ENCODE measurements at regions not wholly inside any gene's neighbourhood (a gene's known extent, or its start where the extent isn't known, plus 50 kb on each side); places are given as distances from the start of the nearest gene placed in this dataset.
A peak's percentile ranks its signal among the peaks of the same experiment; 100 is the strongest.

DNA sequence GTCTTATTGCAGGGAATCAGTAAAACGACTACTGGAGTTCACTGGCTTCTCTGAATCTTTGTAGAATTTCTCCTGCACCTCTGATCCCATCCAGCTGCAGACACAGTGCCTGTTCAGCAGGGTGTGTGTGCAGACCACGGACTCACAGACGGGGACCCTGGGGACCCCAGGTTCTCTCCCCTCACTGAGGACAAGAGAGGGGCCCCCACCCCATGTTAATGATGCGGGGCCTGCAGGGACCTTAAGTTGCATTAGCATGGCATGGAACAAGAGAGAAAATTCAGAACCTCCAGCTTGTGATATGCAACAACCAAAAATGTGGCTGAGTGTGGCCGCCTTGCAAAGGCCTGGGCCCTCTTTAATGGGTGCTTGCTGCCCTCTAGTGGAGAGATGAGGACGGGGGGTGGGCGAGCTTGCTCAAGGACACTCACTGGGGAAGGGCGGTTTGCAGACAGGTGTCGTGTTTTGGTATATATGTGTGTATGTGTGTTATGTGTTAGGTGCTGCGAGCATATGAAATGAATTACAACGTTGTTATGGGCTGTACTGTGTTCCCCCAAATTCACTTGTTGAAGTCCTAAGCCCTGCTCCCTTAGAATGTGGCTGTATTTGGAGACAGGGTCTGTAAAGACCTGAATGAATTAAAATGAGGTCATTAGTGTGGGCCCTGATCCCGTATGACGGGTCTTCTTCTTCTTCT lies 84.4 kb upstream of the SEPTIN5 start (continued):
- TF ChIP-seq, protein P1, sequence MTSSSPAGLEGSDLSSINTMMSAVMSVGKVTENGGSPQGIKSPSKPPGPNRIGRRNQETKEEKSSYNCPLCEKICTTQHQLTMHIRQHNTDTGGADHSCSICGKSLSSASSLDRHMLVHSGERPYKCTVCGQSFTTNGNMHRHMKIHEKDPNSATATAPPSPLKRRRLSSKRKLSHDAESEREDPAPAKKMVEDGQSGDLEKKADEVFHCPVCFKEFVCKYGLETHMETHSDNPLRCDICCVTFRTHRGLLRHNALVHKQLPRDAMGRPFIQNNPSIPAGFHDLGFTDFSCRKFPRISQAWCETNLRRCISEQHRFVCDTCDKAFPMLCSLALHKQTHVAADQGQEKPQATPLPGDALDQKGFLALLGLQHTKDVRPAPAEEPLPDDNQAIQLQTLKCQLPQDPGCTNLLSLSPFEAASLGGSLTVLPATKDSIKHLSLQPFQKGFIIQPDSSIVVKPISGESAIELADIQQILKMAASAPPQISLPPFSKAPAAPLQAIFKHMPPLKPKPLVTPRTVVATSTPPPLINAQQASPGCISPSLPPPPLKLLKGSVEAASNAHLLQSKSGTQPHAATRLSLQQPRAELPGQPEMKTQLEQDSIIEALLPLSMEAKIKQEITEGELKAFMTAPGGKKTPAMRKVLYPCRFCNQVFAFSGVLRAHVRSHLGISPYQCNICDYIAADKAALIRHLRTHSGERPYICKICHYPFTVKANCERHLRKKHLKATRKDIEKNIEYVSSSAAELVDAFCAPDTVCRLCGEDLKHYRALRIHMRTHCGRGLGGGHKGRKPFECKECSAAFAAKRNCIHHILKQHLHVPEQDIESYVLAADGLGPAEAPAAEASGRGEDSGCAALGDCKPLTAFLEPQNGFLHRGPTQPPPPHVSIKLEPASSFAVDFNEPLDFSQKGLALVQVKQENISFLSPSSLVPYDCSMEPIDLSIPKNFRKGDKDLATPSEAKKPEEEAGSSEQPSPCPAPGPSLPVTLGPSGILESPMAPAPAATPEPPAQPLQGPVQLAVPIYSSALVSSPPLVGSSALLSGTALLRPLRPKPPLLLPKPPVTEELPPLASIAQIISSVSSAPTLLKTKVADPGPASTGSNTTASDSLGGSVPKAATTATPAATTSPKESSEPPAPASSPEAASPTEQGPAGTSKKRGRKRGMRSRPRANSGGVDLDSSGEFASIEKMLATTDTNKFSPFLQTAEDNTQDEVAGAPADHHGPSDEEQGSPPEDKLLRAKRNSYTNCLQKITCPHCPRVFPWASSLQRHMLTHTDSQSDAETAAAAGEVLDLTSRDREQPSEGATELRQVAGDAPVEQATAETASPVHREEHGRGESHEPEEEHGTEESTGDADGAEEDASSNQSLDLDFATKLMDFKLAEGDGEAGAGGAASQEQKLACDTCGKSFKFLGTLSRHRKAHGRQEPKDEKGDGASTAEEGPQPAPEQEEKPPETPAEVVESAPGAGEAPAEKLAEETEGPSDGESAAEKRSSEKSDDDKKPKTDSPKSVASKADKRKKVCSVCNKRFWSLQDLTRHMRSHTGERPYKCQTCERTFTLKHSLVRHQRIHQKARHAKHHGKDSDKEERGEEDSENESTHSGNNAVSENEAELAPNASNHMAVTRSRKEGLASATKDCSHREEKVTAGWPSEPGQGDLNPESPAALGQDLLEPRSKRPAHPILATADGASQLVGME (CRISPR knock-in tag; IDR thresholded peaks at IDR 0.05) = no peak; the same call in 1 of the 2 replicates
- TF ChIP-seq ZNF133 (CRISPR knock-in tag; IDR thresholded peaks at IDR 0.05) = no peak
- TF ChIP-seq ATF7 (IDR thresholded peaks at IDR 0.05) = peak; percentile 88
- TF ChIP-seq, protein P2, sequence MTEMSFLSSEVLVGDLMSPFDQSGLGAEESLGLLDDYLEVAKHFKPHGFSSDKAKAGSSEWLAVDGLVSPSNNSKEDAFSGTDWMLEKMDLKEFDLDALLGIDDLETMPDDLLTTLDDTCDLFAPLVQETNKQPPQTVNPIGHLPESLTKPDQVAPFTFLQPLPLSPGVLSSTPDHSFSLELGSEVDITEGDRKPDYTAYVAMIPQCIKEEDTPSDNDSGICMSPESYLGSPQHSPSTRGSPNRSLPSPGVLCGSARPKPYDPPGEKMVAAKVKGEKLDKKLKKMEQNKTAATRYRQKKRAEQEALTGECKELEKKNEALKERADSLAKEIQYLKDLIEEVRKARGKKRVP (CRISPR knock-in tag; IDR thresholded peaks at IDR 0.05) = peak; percentile 1; the same call in 1 of the 2 replicates
- peak; percentile 99 for TF ChIP-seq ARID2 (IDR thresholded peaks at IDR 0.05)
- TF ChIP-seq FOXJ2 (tag; IDR thresholded peaks at IDR 0.05) = no peak
- no peak for TF ChIP-seq U2AF1 (optimal IDR thresholded peaks at IDR 0.05; ENCODE audit: low read depth, low read length)
- peak in 1 of 2 experiments; percentile 70; a peak in 1 of 4 replicates for TF ChIP-seq HDAC1 (IDR thresholded peaks at IDR 0.05)
- TF ChIP-seq LEF1 (IDR thresholded peaks at IDR 0.05) = 0 out of 2 replicates have a peak, but pooled peaks have one; percentile 28
- TF ChIP-seq CEBPB (tag; IDR thresholded peaks at IDR 0.05) = peak; percentile 88
- TF ChIP-seq SMAD3 (CRISPR knock-in tag; conservative IDR thresholded peaks at IDR 0.05) = peak; percentile 77; the same call in 1 of the 2 replicates
- TF ChIP-seq JUNB (CRISPR knock-in tag; conservative IDR thresholded peaks at IDR 0.05) = 0 out of 2 replicates have a peak, but pooled peaks have one; percentile 1
- TF ChIP-seq ZNF77 (CRISPR knock-in tag; IDR thresholded peaks at IDR 0.05) = no peak
- TF ChIP-seq KAT2B (IDR thresholded peaks at IDR 0.05; ENCODE audit: low read depth, low read length) = no peak
- no peak for TF ChIP-seq SRSF3 (IDR thresholded peaks at IDR 0.05; ENCODE audit: insufficient read depth, low read length)
- no peak for TF ChIP-seq RFX5 (IDR thresholded peaks at IDR 0.05; ENCODE audit: low read depth, low read length)
- TF ChIP-seq HMG20B (CRISPR knock-in tag; IDR thresholded peaks at IDR 0.05) = no peak
